NCI-H146 treated with DMSO at 0.1 percent for 48 hours (cell line): ENCODE measurements at regions not wholly inside any gene's neighbourhood (a gene's known extent, or its start where the extent isn't known, plus 50 kb on each side); places are given as distances from the start of the nearest gene placed in this dataset.
"Not testable (repeated sequence)": the region's sequence is repeated elsewhere in the genome, so short reads cannot be mapped to it uniquely, and the experiment has no call there.

Experiments used
- DNase-seq: peaks from one replicate; lab custom pipeline; 2025; ENCODE audit not compliant: unreplicated experiment; lab: John Stamatoyannopoulos, UW

- no peak for DNase-seq
Observed at GRCh38 chr12:102728506-102729242, 188.4 kb downstream of the PAH start.

GRCh38 chr12:102726686-102727085, 190.4 kb downstream of the PAH start:
- DNase-seq = no peak

GRCh38 chr12:102722147-102722546, 194.9 kb downstream of the PAH start:
- no peak for DNase-seq

- no peak for DNase-seq
Observed at GRCh38 chr12:102708108-102708507, 208.9 kb downstream of the PAH start.

DNA sequence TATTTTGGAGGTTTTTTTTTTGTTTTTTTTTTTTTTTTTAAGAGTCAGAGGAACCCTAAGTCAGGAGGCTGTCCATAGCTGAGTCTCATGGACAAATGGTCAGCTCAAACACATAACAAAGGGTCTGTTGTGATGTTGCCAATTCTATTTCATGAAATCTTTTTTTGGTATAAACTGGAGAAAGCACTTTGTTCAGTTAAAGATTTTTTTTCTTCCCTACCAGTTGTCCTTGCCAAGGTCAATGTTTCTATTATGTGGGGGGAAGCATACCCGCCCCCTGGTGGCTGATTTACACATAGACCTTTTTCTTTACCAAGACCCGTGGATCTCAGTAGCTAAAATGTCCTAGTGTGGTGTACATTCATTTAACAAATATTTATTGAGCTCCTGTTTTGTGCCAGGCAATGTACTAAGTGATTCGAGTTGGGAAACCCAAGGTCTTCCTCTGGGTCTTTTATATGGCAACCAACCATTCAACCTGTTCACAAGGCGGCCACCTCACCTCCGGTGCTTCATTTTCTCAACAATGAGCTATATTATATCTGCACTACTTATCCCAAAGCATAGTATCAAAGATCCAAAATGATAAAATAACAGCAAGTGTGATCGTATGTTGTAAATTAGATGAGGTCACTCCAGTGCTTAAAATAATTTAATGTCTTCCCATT, 214.5 kb downstream of the PAH start:
- no peak for DNase-seq

GRCh38 chr12:102696045-102696444, 215.7 kb upstream of the IGF1 start:
- no peak for DNase-seq

DNA sequence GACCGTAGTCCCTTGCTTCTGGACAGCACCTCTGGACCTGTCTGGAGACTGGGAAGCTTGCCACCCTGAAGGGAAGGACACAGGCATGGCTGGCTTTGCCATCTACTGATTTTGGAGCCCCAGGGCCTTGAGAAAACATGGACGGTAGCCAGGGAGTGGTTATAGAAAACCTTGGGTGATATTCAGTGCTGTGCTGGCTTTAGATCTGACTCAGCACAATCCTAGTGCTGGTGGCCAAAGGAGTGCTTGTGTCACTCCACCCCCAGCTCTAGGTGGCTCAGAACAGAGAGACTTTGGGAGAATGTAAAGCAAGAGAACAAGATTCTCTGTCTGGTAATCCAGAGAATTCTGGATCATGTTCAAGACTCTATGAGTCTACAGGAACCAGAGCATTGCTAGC, 214.5 kb upstream of the IGF1 start:
- DNase-seq = no peak

- DNase-seq = no peak
Observed at GRCh38 chr12:102691773-102692555, 211.6 kb upstream of the IGF1 start.

GRCh38 chr12:102690253-102690652, 209.9 kb upstream of the IGF1 start:
- DNase-seq = no peak

DNA sequence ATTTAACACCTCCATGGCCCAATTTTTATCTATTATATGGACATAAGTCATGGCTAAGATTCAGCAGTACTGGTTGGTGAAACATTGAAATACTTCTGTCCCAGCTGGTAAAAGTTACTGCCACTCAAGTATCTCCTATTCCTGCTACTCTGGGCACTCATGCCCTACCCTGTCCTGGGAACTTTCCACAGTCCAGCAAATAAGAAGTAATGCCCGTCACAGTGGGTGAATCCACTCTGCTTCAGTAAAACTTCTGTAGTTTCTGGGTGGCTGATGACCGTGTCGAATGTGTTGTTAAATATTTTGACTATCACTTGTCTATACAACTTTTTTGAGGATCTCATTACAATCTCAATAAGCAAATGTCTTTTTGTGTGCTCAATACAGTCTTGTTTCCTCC, 209.3 kb upstream of the IGF1 start:
- no peak for DNase-seq

DNA sequence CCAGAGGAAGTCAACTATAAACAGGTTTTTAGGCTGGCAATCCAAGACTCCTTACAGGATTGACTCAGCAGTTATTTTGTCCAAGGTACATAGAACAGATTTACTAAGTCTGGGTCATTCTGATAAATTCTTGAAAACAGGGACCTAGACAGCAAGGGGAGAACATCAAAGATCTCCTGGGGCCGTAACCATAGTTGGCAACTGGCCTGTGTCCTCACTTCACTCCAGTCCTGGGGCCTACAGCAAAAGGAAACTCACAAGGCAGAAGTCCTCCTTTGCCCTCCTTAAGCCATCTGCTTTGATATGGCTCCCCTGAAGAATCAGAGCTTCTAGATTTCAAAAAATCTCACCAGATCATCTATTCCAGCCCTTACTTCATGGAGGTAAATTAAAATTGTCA, 207.2 kb upstream of the IGF1 start:
- no peak for DNase-seq

- no peak for DNase-seq
Observed at GRCh38 chr12:102685841-102686240, 205.5 kb upstream of the IGF1 start.

GRCh38 chr12:102685172-102685571, 204.8 kb upstream of the IGF1 start:
- DNase-seq = no peak

GRCh38 chr12:102682366-102683289, 202.3 kb upstream of the IGF1 start:
- no peak for DNase-seq

- DNase-seq = no peak
Observed at GRCh38 chr12:102681747-102682146, 201.4 kb upstream of the IGF1 start.

GRCh38 chr12:102681309-102681708, 200.9 kb upstream of the IGF1 start:
- DNase-seq = no peak

- DNase-seq = no peak
Observed at GRCh38 chr12:102680304-102680703, 199.9 kb upstream of the IGF1 start.

DNA sequence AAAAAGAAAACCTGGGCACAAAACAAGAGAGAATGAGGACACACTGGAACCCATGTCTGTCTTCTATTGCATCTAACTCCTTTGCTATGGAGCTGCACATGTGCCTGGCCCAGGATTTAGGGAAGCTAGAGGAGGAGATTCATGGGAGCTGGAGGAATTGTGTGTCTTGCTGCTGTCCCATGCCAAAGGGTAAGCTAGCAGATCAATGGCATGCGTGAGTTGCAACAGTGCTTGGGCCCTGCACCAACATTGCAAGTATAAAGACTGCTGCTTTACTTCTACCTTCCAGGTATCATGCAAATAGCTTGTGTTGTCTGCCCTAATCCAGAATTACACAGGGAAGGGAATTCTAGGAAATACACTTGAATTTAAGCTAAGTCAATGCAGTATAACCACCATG, 196.4 kb upstream of the IGF1 start:
- DNase-seq = no peak

- no peak for DNase-seq
Observed at GRCh38 chr12:102675672-102676071, 195.3 kb upstream of the IGF1 start.

DNA sequence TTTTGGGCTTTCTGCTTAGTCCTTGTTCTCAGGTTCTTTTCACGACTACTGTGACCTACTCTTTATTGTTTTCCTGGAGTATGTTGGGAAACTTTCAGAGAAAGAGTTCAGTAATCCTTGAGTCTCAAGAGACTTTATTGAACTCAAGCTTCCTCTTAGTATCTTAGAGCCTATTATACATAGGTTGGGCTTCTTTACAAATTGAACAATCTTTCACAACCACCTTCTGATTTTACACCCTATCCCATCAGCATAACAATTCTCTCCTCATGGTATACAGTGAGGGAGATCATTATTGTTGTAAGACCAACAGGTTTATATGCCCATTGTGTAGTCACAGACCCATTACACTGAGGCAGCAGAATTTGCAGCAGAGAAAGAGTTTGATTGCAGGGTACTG, 193.2 kb upstream of the IGF1 start:
- no peak for DNase-seq

DNA sequence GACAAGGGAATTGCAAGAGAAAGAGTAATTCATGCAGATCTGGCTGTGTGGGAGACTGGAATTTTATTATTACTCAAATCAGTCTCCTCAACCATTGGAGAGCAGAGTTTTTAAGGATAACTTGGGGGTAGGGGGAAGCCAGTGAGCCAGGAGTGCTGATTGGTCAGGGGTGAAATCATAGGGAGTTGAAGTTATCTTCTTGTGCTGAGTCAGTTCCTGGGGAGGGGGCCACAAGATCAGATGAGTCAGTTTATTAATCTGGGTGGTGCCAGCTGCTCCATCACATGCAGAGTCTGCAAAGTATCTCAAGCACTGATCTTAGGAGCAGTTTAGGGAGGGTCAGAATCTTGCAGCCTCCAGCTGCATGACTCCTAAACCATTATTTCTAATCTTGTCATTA, 191.8 kb upstream of the IGF1 start:
- DNase-seq = not testable (repeated sequence)
